HEK293 (cell line): ENCODE measurements at regions not wholly inside any gene's neighbourhood (a gene's known extent, or its start where the extent isn't known, plus 50 kb on each side); places are given as distances from the start of the nearest gene placed in this dataset.

Experiments used
- CTCF ChIA-PET: fragments of 350-600 bp; formaldehyde crosslinking; extraction: SDS; loops from one replicate; lab custom pipeline; 2021; ENCODE audit warnings: antibody characterized with exemption; lab: Yijun Ruan, JAX
- POLR2A ChIA-PET: fragments of 300-600 bp; formaldehyde crosslinking; extraction: SDS; loops from one replicate; lab custom pipeline; 2020; ENCODE audit warnings: antibody characterized with exemption, inconsistent platforms; lab: Yijun Ruan, JAX
- H3K27ac ChIP-seq: fragments of 200-500 bp; sonication (Bioruptor generic); 2 replicates; pipeline ENCODE4 v1.5.1; 2014; ENCODE audit warnings: low read depth, low read length, control low read depth, inconsistent platforms; ENCODE audit errors: extremely low read depth
- H3K36me3 ChIP-seq, 2 experiments: fragments of 200-500 bp in 1 of 2; sonication (Bioruptor generic) in 1 of 2; 1 replicate in 1 of 2; 2 replicates in 1 of 2; pipeline ENCODE4 v1.5.1; 2014 to 2017; ENCODE audit warnings: inconsistent platforms in 2 of 2, low read length in 2 of 2; ENCODE audit not compliant: control insufficient read depth in 2 of 2, insufficient read depth in 1 of 2
- H3K4me1 ChIP-seq: fragments of 200-500 bp; sonication (Bioruptor generic); 2 replicates; pipeline ENCODE4 v1.5.1; 2014; ENCODE audit warnings: mild to moderate bottlenecking, low read length, inconsistent platforms; ENCODE audit not compliant: control insufficient read depth, insufficient read depth
- H3K4me3 ChIP-seq: 2 replicates; pipeline ENCODE4 v1.5.1; 2011; ENCODE audit warnings: low read depth, mild to moderate bottlenecking, control low read depth, low read length, moderate library complexity
- H3K9me3 ChIP-seq: fragments of 200-500 bp; sonication (Bioruptor generic); 2 replicates; pipeline ENCODE4 v1.5.1; 2014; ENCODE audit warnings: low read depth, low read length, inconsistent platforms; ENCODE audit not compliant: control insufficient read depth, insufficient read depth
- FEZF1 ChIP-seq: fragments of 450-650 bp; formaldehyde crosslinking; IDR thresholded peaks from 2 replicates; pipeline ENCODE4 v1.5.1; 2016; ENCODE audit warnings: missing biosample characterization, missing genetic modification characterization
- PRDM6 ChIP-seq: fragments of 450-650 bp; formaldehyde crosslinking; IDR thresholded peaks from 2 replicates; pipeline ENCODE4 v1.5.1; 2017; ENCODE audit warnings: missing biosample characterization, missing genetic modification characterization
- SCRT2 ChIP-seq: fragments of 450-650 bp; formaldehyde crosslinking; IDR thresholded peaks from 2 replicates; pipeline ENCODE4 v1.5.1; 2016; ENCODE audit warnings: missing biosample characterization, missing genetic modification characterization
- SP3 ChIP-seq: fragments of 450-650 bp; formaldehyde crosslinking; IDR thresholded peaks from 2 replicates; pipeline ENCODE4 v1.5.1; 2016; ENCODE audit warnings: missing biosample characterization, missing genetic modification characterization
- ZFHX2 ChIP-seq: fragments of 450-650 bp; formaldehyde crosslinking; conservative IDR thresholded peaks from 2 replicates; pipeline ENCODE4 v1.5.1; 2016; ENCODE audit warnings: missing biosample characterization, missing genetic modification characterization
- ZFP3 ChIP-seq: fragments of 450-650 bp; formaldehyde crosslinking; IDR thresholded peaks from 2 replicates; pipeline ENCODE4 v1.5.1; 2016; ENCODE audit warnings: low read depth, missing biosample characterization, missing genetic modification characterization
- ZNF121 ChIP-seq: fragments of 450-650 bp; formaldehyde crosslinking; IDR thresholded peaks from 2 replicates; pipeline ENCODE4 v1.5.1; 2016; ENCODE audit warnings: missing biosample characterization, missing genetic modification characterization
- ZNF157 ChIP-seq: fragments of 450-650 bp; formaldehyde crosslinking; IDR thresholded peaks from 2 replicates; pipeline ENCODE4 v1.5.1; 2016; ENCODE audit warnings: missing biosample characterization, missing genetic modification characterization
- ZNF23 ChIP-seq: fragments of 450-650 bp; formaldehyde crosslinking; IDR thresholded peaks from 2 replicates; pipeline ENCODE4 v1.5.1; 2016; ENCODE audit warnings: missing biosample characterization, missing genetic modification characterization, borderline replicate concordance
- ZNF280D ChIP-seq: fragments of 450-650 bp; formaldehyde crosslinking; IDR thresholded peaks from 2 replicates; pipeline ENCODE4 v1.5.1; 2016; ENCODE audit warnings: missing biosample characterization, missing genetic modification characterization
- ZNF350 ChIP-seq: fragments of 450-650 bp; formaldehyde crosslinking; IDR thresholded peaks from 2 replicates; pipeline ENCODE4 v1.5.0; 2017; ENCODE audit warnings: missing biosample characterization, mild to moderate bottlenecking, missing genetic modification characterization
- ZNF391 ChIP-seq: fragments of 450-650 bp; formaldehyde crosslinking; IDR thresholded peaks from 2 replicates; pipeline ENCODE4 v1.5.1; 2016; ENCODE audit warnings: low read depth, missing biosample characterization, missing genetic modification characterization, borderline replicate concordance
- ZNF423 ChIP-seq: fragments of 450-650 bp; formaldehyde crosslinking; IDR thresholded peaks from 2 replicates; pipeline ENCODE4 v1.5.1; 2016; ENCODE audit warnings: missing biosample characterization, missing genetic modification characterization
- ZNF521 ChIP-seq: fragments of 450-650 bp; formaldehyde crosslinking; IDR thresholded peaks from 2 replicates; pipeline ENCODE4 v1.5.1; 2017; ENCODE audit warnings: missing biosample characterization, mild to moderate bottlenecking, missing genetic modification characterization
- ZNF530 ChIP-seq: fragments of 450-650 bp; formaldehyde crosslinking; IDR thresholded peaks from 2 replicates; pipeline ENCODE4 v1.5.1; 2016; ENCODE audit warnings: low read depth, missing biosample characterization, missing genetic modification characterization
- ZNF561 ChIP-seq: fragments of 450-650 bp; IDR thresholded peaks from 2 replicates; pipeline ENCODE4 v1.5.1; 2018; ENCODE audit warnings: missing biosample characterization, missing genetic modification characterization, borderline replicate concordance
- ZNF585B ChIP-seq: fragments of 450-650 bp; formaldehyde crosslinking; IDR thresholded peaks from 2 replicates; pipeline ENCODE4 v1.5.1; 2016; ENCODE audit warnings: missing biosample characterization, missing genetic modification characterization
- ZNF701 ChIP-seq: fragments of 450-650 bp; formaldehyde crosslinking; IDR thresholded peaks from 2 replicates; pipeline ENCODE4 v1.5.1; 2016; ENCODE audit warnings: missing biosample characterization, missing genetic modification characterization
- ZNF768 ChIP-seq: fragments of 450-650 bp; formaldehyde crosslinking; IDR thresholded peaks from 2 replicates; pipeline ENCODE4 v1.5.1; 2018; ENCODE audit warnings: missing biosample characterization, mild to moderate bottlenecking, missing genetic modification characterization
- TF ChIP-seq, protein P1 (sequence below): fragments of 450-650 bp; formaldehyde crosslinking; IDR thresholded peaks from 2 replicates; pipeline ENCODE4 v1.5.1; 2016; ENCODE audit warnings: missing biosample characterization, missing genetic modification characterization

DNA sequence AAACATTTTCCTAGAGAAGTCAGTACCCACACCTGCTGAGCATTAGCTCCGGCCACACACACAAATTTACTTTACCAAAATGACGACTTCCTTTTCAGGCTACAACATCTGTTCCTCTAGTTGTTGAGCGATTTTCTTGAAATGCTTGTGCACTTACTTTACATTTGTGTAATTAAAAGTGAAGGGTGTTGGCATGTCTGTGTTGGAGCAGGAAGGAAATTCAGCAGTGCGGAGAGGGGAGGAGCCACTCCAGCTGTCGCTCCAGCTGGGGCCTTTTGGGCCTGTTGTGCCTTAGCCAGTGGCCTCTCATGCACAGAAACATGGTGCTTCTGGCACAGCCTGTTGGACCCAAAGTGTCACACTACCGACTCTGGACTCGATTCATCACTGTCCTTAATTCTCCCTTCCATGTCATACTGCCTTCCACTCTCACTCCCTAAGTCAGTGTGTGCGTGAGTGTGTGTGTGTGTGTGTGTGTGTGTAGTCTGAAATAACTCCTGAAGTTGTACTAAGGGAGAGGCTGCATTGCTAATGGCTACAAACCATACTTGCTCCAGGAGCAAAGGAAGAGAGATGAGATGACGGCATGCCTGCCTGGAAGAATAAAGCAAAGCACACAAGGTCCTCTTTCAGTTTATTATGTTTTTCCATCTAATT, 191.8 kb upstream of the ARG1 start:
- no peaks in the 10 kb centered on the region for H3K4me1 ChIP-seq
- no peak overlapping the region for H3K27ac ChIP-seq
- POLR2A ChIA-PET, result no interaction called here
- H3K9me3 ChIP-seq, result no peaks in the 10 kb centered on the region
- CTCF ChIA-PET, result no interaction called here
- H3K4me3 ChIP-seq, result no peak overlapping the region
- no peaks in the 10 kb centered on the region for H3K36me3 ChIP-seq
- TF ChIP-seq PRDM6 (tag by site-specific recombination) (no peak), ZNF530 (tag by site-specific recombination) (no peak), ZNF701 (no peak), ZNF423 (tag by site-specific recombination) (no peak), ZNF585B (tag by site-specific recombination) (no peak), ZNF391 (tag by site-specific recombination) (no peak), ZNF561 (tag by site-specific recombination) (no peak), ZFP3 (tag by site-specific recombination) (no peak), ZNF521 (tag by site-specific recombination) (no peak), ZNF350 (no peak), ZNF121 (tag by site-specific recombination) (no peak), ZNF23 (no peak), ZNF157 (tag by site-specific recombination) (no peak), ZFHX2 (tag by site-specific recombination) (no peak), SCRT2 (no peak)

- TF ChIP-seq ZNF530 (tag by site-specific recombination) (no peak), SP3 (tag by site-specific recombination) (no peak), ZNF280D (tag by site-specific recombination) (no peak), FEZF1 (tag by site-specific recombination) (no peak), ZFP3 (tag by site-specific recombination) (no peak), ZNF768 (no peak)
- TF ChIP-seq, protein P1, sequence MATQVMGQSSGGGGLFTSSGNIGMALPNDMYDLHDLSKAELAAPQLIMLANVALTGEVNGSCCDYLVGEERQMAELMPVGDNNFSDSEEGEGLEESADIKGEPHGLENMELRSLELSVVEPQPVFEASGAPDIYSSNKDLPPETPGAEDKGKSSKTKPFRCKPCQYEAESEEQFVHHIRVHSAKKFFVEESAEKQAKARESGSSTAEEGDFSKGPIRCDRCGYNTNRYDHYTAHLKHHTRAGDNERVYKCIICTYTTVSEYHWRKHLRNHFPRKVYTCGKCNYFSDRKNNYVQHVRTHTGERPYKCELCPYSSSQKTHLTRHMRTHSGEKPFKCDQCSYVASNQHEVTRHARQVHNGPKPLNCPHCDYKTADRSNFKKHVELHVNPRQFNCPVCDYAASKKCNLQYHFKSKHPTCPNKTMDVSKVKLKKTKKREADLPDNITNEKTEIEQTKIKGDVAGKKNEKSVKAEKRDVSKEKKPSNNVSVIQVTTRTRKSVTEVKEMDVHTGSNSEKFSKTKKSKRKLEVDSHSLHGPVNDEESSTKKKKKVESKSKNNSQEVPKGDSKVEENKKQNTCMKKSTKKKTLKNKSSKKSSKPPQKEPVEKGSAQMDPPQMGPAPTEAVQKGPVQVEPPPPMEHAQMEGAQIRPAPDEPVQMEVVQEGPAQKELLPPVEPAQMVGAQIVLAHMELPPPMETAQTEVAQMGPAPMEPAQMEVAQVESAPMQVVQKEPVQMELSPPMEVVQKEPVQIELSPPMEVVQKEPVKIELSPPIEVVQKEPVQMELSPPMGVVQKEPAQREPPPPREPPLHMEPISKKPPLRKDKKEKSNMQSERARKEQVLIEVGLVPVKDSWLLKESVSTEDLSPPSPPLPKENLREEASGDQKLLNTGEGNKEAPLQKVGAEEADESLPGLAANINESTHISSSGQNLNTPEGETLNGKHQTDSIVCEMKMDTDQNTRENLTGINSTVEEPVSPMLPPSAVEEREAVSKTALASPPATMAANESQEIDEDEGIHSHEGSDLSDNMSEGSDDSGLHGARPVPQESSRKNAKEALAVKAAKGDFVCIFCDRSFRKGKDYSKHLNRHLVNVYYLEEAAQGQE (tag by site-specific recombination), result peak; percentile 84
- TF ChIP-seq, all 188 proteins: peak for 1
- Histone ChIP-seq H3K4me1 (no peaks in the 10 kb centered on the region), H3K4me3 (no peak overlapping the region), H3K27ac (no peak overlapping the region), H3K9me3 (no peaks in the 10 kb centered on the region), H3K36me3 (no peaks in the 10 kb centered on the region)
- ChIA-PET CTCF (no interaction called here), POLR2A (no interaction called here)
These were observed 191.3 kb upstream of the ARG1 start for GRCh38 chr6:131381709-131382093.
